ENCODE measurements at regions not wholly inside any gene's neighbourhood (a gene's known extent, or its start where the extent isn't known, plus 50 kb on each side); places are given as distances from the start of the nearest gene placed in this dataset.

DNA sequence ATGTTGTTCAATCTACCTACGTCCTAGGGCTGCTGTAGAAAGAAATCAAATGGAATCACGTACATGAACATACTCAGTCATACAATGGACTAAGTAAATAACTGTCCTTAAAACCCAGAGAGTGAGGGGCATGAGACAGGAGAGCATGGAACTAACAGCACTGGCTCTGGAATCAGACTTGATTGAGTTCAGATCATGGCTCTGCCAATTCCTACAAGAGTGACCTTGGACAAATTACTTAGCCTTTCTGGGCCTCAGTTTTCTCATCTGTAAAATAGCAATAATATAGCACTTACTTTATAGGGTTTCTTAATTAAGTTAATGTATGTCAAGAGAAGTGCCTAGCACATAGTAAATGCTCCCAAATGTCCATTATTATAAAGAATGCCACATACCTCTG, 106.8 kb downstream of the HNRNPLL start:
- ChIA-PET POLR2A (no interaction called here), CTCF (no interaction called here)
- intact Hi-C loops (cut with micrococcal nuclease), result no loop called here
- H3K27me3 ChIP-seq (ENCODE audit: control insufficient read depth in 2 of 2, insufficient read depth in 2 of 2, low read length in 2 of 2), result peaks cover 0 to 2% of the 10 kb centered on the region in 2 experiments
- no peaks in the 10 kb centered on the region for H3K36me3 ChIP-seq (ENCODE audit: control insufficient read depth in 2 of 2, extremely low read depth in 1 of 2, insufficient read depth in 2 of 2, low read length in 2 of 2)
- H3K4me1 ChIP-seq (ENCODE audit: control insufficient read depth, extremely low read depth, insufficient read depth, low read length), result no peaks in the 10 kb centered on the region
- no peak for FAIRE-seq
- no peaks in the 10 kb centered on the region for H3K9me1 ChIP-seq (replicated peaks; ENCODE audit: control insufficient read depth, extremely low read depth, insufficient read depth, low read length)
- no peak overlapping the region for H3K27ac ChIP-seq (ENCODE audit: insufficient read depth, low read depth, low read length)
- H3K9me3 ChIP-seq (replicated peaks; ENCODE audit: control insufficient read depth, insufficient read depth, low read length), result no peaks in the 10 kb centered on the region
- no peaks in the 10 kb centered on the region for H4K20me1 ChIP-seq (replicated peaks; ENCODE audit: control insufficient read depth, extremely low read depth, insufficient read depth, low read length)
- H3K9ac ChIP-seq (replicated peaks; ENCODE audit: extremely low read depth, insufficient read depth, low read length), result no peak overlapping the region
- DNase-seq (ENCODE audit: low read depth, low spot score), result no peak
- H3K4me2 ChIP-seq (ENCODE audit: insufficient read depth, low read length), result no peak overlapping the region
- BruUV-seq (replicated peaks), result no TSS peak
- H2AFZ ChIP-seq (ENCODE audit: low read depth, low read length), result no peak overlapping the region
- TF ChIP-seq POLR2AphosphoS5 (IDR thresholded peaks at IDR 0.05; ENCODE audit: insufficient read depth, low read depth, low read length) (no peak), MYC (IDR thresholded peaks at IDR 0.05; ENCODE audit: low read depth, low read length) (no peak), EZH2 (IDR thresholded peaks at IDR 0.05; ENCODE audit: borderline replicate concordance, low read depth, low read length, severe bottlenecking) (no peak), POLR2A (IDR thresholded peaks at IDR 0.05; ENCODE audit: low read depth, low read length) (no peak), FOS (IDR thresholded peaks at IDR 0.05; ENCODE audit: borderline replicate concordance, insufficient read depth, low read length) (no peak), JUN (IDR thresholded peaks at IDR 0.05; ENCODE audit: borderline replicate concordance, insufficient read depth, insufficient read length, low read depth) (no peak), GATA2 (IDR thresholded peaks at IDR 0.05; ENCODE audit: insufficient read depth, insufficient read length, low read depth, low read length) (no peak)
- TF ChIP-seq, protein P1, sequence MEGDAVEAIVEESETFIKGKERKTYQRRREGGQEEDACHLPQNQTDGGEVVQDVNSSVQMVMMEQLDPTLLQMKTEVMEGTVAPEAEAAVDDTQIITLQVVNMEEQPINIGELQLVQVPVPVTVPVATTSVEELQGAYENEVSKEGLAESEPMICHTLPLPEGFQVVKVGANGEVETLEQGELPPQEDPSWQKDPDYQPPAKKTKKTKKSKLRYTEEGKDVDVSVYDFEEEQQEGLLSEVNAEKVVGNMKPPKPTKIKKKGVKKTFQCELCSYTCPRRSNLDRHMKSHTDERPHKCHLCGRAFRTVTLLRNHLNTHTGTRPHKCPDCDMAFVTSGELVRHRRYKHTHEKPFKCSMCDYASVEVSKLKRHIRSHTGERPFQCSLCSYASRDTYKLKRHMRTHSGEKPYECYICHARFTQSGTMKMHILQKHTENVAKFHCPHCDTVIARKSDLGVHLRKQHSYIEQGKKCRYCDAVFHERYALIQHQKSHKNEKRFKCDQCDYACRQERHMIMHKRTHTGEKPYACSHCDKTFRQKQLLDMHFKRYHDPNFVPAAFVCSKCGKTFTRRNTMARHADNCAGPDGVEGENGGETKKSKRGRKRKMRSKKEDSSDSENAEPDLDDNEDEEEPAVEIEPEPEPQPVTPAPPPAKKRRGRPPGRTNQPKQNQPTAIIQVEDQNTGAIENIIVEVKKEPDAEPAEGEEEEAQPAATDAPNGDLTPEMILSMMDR (IDR thresholded peaks at IDR 0.05; ENCODE audit: extremely low read depth in 1 of 2, insufficient read depth in 1 of 2, low read depth in 1 of 2, low read length in 2 of 2), result no peak
- TF ChIP-seq, protein P2, sequence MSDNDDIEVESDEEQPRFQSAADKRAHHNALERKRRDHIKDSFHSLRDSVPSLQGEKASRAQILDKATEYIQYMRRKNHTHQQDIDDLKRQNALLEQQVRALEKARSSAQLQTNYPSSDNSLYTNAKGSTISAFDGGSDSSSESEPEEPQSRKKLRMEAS (IDR thresholded peaks at IDR 0.05; ENCODE audit: insufficient read depth, insufficient read length), result no peak
- no peak overlapping the region for H3K4me3 ChIP-seq (replicated peaks in 1 of 3; ENCODE audit: insufficient read depth in 1 of 3, low read depth in 1 of 3, low read length in 3 of 3)
- dilution Hi-C loops (cut with MboI; ENCODE audit: extremely low pct_ligation_motif_present, low sequenced_read_pairs), result no loop called here
- no peaks in the 10 kb centered on the region for H3K79me2 ChIP-seq (ENCODE audit: control insufficient read depth, insufficient read depth, low read length)
